ENCODE measurements at regions not wholly inside any gene's neighbourhood (a gene's known extent, or its start where the extent isn't known, plus 50 kb on each side); places are given as distances from the start of the nearest gene placed in this dataset.

GRCh38 chr6:120328521-120328920 is 979.0 kb upstream of the MAN1A1 start:
- Histone ChIP-seq H3K4me3 (ENCODE audit: control insufficient read depth in 2 of 3, extremely low read depth in 1 of 3, insufficient read depth in 2 of 3, low read depth in 1 of 3, low read length in 3 of 3) (no peak overlapping the region), H3K27ac (ENCODE audit: control insufficient read depth, insufficient read depth, low read length) (no peak overlapping the region), H3K9me3 (ENCODE audit: control insufficient read depth, low read depth, low read length) (no peaks in the 10 kb centered on the region), H4K20me1 (ENCODE audit: control insufficient read depth, extremely low read depth, insufficient read depth, low read length) (no peaks in the 10 kb centered on the region), H3K4me2 (ENCODE audit: control insufficient read depth, extremely low read depth, insufficient read depth, low read depth, low read length) (no peak overlapping the region), H3K4me1 (ENCODE audit: control insufficient read depth, extremely low read depth, insufficient read depth, low read length) (no peaks in the 10 kb centered on the region), H3K27me3 (ENCODE audit: control insufficient read depth, extremely low read depth, insufficient read depth, low read length) (no peaks in the 10 kb centered on the region), H3K79me2 (ENCODE audit: control insufficient read depth, insufficient read depth, low read length) (no peaks in the 10 kb centered on the region), H2AFZ (ENCODE audit: control insufficient read depth, low read length) (no peak overlapping the region), H3K9me1 (ENCODE audit: control insufficient read depth, extremely low read depth, insufficient read depth, low read length) (no peaks in the 10 kb centered on the region), H3K9ac (ENCODE audit: control insufficient read depth, extremely low read depth, insufficient read depth, low read length) (no peak overlapping the region), H3K36me3 (ENCODE audit: control insufficient read depth in 2 of 2, extremely low read depth in 1 of 2, insufficient read depth in 2 of 2, low read length in 2 of 2) (no peaks in the 10 kb centered on the region)
- FAIRE-seq: no peak
- dilution Hi-C loops (cut with MboI; ENCODE audit: extremely low pct_ligation_motif_present, low sequenced_read_pairs): no loop called here
- DNase-seq (ENCODE audit: low read depth, low spot score): no peak
- TF ChIP-seq, protein P1, sequence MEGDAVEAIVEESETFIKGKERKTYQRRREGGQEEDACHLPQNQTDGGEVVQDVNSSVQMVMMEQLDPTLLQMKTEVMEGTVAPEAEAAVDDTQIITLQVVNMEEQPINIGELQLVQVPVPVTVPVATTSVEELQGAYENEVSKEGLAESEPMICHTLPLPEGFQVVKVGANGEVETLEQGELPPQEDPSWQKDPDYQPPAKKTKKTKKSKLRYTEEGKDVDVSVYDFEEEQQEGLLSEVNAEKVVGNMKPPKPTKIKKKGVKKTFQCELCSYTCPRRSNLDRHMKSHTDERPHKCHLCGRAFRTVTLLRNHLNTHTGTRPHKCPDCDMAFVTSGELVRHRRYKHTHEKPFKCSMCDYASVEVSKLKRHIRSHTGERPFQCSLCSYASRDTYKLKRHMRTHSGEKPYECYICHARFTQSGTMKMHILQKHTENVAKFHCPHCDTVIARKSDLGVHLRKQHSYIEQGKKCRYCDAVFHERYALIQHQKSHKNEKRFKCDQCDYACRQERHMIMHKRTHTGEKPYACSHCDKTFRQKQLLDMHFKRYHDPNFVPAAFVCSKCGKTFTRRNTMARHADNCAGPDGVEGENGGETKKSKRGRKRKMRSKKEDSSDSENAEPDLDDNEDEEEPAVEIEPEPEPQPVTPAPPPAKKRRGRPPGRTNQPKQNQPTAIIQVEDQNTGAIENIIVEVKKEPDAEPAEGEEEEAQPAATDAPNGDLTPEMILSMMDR (optimal IDR thresholded peaks at IDR 0.05 in 1 of 3, IDR thresholded peaks at IDR 0.05 in 1 of 3, conservative IDR thresholded peaks at IDR 0.05 in 1 of 3; ENCODE audit: extremely low read depth in 1 of 3, insufficient read depth in 2 of 3, low read length in 3 of 3): no peak
- TF ChIP-seq EZH2 (IDR thresholded peaks at IDR 0.05; ENCODE audit: low read length): no peak

- no peak overlapping the region for H3K4me2 ChIP-seq (ENCODE audit: control insufficient read depth, extremely low read depth, insufficient read depth, low read depth, low read length)
- FAIRE-seq: no peak
Measured at GRCh38 chr6:120320481-120321162, 971.1 kb upstream of the MAN1A1 start.

More at GRCh38 chr6:120320481-120321162, 971.1 kb upstream of the MAN1A1 start:
- H3K4me1 ChIP-seq (ENCODE audit: control insufficient read depth, extremely low read depth, insufficient read depth, low read length): no peaks in the 10 kb centered on the region
- H3K9me3 ChIP-seq (ENCODE audit: control insufficient read depth, low read depth, low read length): no peaks in the 10 kb centered on the region
- no peaks in the 10 kb centered on the region for H3K36me3 ChIP-seq (ENCODE audit: control insufficient read depth in 2 of 2, extremely low read depth in 1 of 2, insufficient read depth in 2 of 2, low read length in 2 of 2)
- no peak overlapping the region for H3K27ac ChIP-seq (ENCODE audit: control insufficient read depth, insufficient read depth, low read length)
- no peak overlapping the region for H3K4me3 ChIP-seq (ENCODE audit: control insufficient read depth in 2 of 3, extremely low read depth in 1 of 3, insufficient read depth in 2 of 3, low read depth in 1 of 3, low read length in 3 of 3)
- no peak for DNase-seq (ENCODE audit: low read depth, low spot score)
- TF ChIP-seq, protein P1 (optimal IDR thresholded peaks at IDR 0.05 in 1 of 3, IDR thresholded peaks at IDR 0.05 in 1 of 3, conservative IDR thresholded peaks at IDR 0.05 in 1 of 3; ENCODE audit: extremely low read depth in 1 of 3, insufficient read depth in 2 of 3, low read length in 3 of 3): no peak
- TF ChIP-seq EZH2 (IDR thresholded peaks at IDR 0.05; ENCODE audit: low read length): no peak
- no peak overlapping the region for H2AFZ ChIP-seq (ENCODE audit: control insufficient read depth, low read length)
- no peaks in the 10 kb centered on the region for H4K20me1 ChIP-seq (ENCODE audit: control insufficient read depth, extremely low read depth, insufficient read depth, low read length)
- no peaks in the 10 kb centered on the region for H3K79me2 ChIP-seq (ENCODE audit: control insufficient read depth, insufficient read depth, low read length)
- H3K9me1 ChIP-seq (ENCODE audit: control insufficient read depth, extremely low read depth, insufficient read depth, low read length): no peaks in the 10 kb centered on the region
- dilution Hi-C loops (cut with MboI; ENCODE audit: extremely low pct_ligation_motif_present, low sequenced_read_pairs): no loop called here
- H3K27me3 ChIP-seq (ENCODE audit: control insufficient read depth, extremely low read depth, insufficient read depth, low read length): no peaks in the 10 kb centered on the region
- no peak overlapping the region for H3K9ac ChIP-seq (ENCODE audit: control insufficient read depth, extremely low read depth, insufficient read depth, low read length)

Measured in keratinocyte (primary cell).